ENCODE measurements at regions not wholly inside any gene's neighbourhood (a gene's known extent, or its start where the extent isn't known, plus 50 kb on each side); places are given as distances from the start of the nearest gene placed in this dataset.

- intact Hi-C loops (cut with micrococcal nuclease): no loop called here
- H3K36me3 ChIP-seq: no peaks in the 10 kb centered on the region
- no peak for DNase-seq
Observed at GRCh38 chr7:142698429-142698828, 50.8 kb upstream of the PRSS1 start.

GRCh38 chr7:142697270-142697669 lies 52.0 kb upstream of the PRSS1 start:
- H3K27me3 ChIP-seq (ENCODE audit: low read depth): no peaks in the 10 kb centered on the region
- no peaks in the 10 kb centered on the region for H3K4me1 ChIP-seq
- intact Hi-C loops (cut with micrococcal nuclease): no loop called here
- H3K36me3 ChIP-seq: no peaks in the 10 kb centered on the region
- TF ChIP-seq CTCF (IDR thresholded peaks at IDR 0.05; ENCODE audit: borderline replicate concordance): no peak
- H3K27ac ChIP-seq (replicated peaks): no peak overlapping the region
- no peaks in the 10 kb centered on the region for H3K9me3 ChIP-seq (replicated peaks)
- DNase-seq: no peak
- no peak overlapping the region for H3K4me3 ChIP-seq

More at GRCh38 chr7:142698429-142698828, 50.8 kb upstream of the PRSS1 start:
- no peaks in the 10 kb centered on the region for H3K4me1 ChIP-seq
- no peak for TF ChIP-seq CTCF (IDR thresholded peaks at IDR 0.05; ENCODE audit: borderline replicate concordance)
- no peak overlapping the region for H3K27ac ChIP-seq (replicated peaks)
- no peaks in the 10 kb centered on the region for H3K9me3 ChIP-seq (replicated peaks)
- no peak overlapping the region for H3K4me3 ChIP-seq
- H3K27me3 ChIP-seq (ENCODE audit: low read depth): no peaks in the 10 kb centered on the region

GRCh38 chr7:142696456-142697179 lies 52.7 kb upstream of the PRSS1 start:
- H3K27ac ChIP-seq (replicated peaks): no peak overlapping the region
- no peaks in the 10 kb centered on the region for H3K36me3 ChIP-seq
- TF ChIP-seq CTCF (IDR thresholded peaks at IDR 0.05; ENCODE audit: borderline replicate concordance): no peak
- DNase-seq: no peak
- no peaks in the 10 kb centered on the region for H3K9me3 ChIP-seq (replicated peaks)
- H3K4me1 ChIP-seq: no peaks in the 10 kb centered on the region
- H3K27me3 ChIP-seq (ENCODE audit: low read depth): no peaks in the 10 kb centered on the region
- intact Hi-C loops (cut with micrococcal nuclease): no loop called here
- no peak overlapping the region for H3K4me3 ChIP-seq

- Histone ChIP-seq H3K9me3 (replicated peaks) (no peaks in the 10 kb centered on the region), H3K27ac (replicated peaks) (no peak overlapping the region), H3K27me3 (ENCODE audit: low read depth) (peaks cover under 1% of the 10 kb centered on the region), H3K36me3 (no peaks in the 10 kb centered on the region), H3K4me3 (no peak overlapping the region), H3K4me1 (no peaks in the 10 kb centered on the region)
- intact Hi-C loops (cut with micrococcal nuclease): no loop called here
- TF ChIP-seq CTCF (IDR thresholded peaks at IDR 0.05; ENCODE audit: borderline replicate concordance): no peak
- no peak for DNase-seq
Observed at GRCh38 chr7:142693911-142694310, 55.4 kb upstream of the PRSS1 start.

- intact Hi-C loops (cut with micrococcal nuclease): no loop called here
Observed at GRCh38 chr7:142690554-142691182, 58.6 kb upstream of the PRSS1 start.

More at GRCh38 chr7:142690554-142691182, 58.6 kb upstream of the PRSS1 start:
- H3K9me3 ChIP-seq (replicated peaks): no peaks in the 10 kb centered on the region
- DNase-seq: no peak
- no peak for TF ChIP-seq CTCF (IDR thresholded peaks at IDR 0.05; ENCODE audit: borderline replicate concordance)
- H3K4me1 ChIP-seq: no peaks in the 10 kb centered on the region
- H3K4me3 ChIP-seq: no peak overlapping the region
- no peak overlapping the region for H3K27ac ChIP-seq (replicated peaks)
- H3K36me3 ChIP-seq: no peaks in the 10 kb centered on the region
- peaks cover 9% of the 10 kb centered on the region for H3K27me3 ChIP-seq (ENCODE audit: low read depth)

Data from left ventricle myocardium inferior (tissue), 1 donor.